ENCODE measurements at regions not wholly inside any gene's neighbourhood (a gene's known extent, or its start where the extent isn't known, plus 50 kb on each side); places are given as distances from the start of the nearest gene placed in this dataset.
"Not testable (repeated sequence)": the region's sequence is repeated elsewhere in the genome, so short reads cannot be mapped to it uniquely, and the experiment has no call there.

DNA sequence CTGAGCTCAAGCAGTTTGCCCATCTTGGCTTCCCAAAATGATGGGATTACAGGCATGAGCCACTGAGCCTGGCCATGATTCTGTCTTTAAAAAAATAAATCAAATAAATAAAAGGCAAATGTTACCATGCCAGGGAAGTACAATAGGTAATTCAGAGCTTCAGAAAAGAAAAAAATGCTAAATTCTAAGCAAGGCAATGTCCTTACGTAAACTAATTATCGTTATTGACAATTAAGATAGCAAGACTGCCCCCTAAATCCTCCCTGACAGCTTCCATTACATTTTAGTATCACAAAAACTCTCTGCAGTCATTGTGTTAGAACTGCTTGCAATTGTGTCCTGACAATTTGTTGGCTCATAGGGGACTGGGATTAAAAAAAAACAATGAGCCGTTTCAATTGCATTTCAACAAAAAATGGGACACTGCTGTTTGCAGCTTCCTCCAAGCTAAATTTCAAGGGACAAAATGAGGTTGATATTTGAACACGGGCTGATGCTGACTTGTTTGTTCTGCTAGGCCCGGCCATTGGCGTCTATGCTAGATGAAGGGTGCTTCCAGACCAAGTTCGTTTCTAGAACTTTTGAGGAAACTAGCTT lies 88.9 kb downstream of the MOGAT1 start:
- no peak for DNase-seq

DNA sequence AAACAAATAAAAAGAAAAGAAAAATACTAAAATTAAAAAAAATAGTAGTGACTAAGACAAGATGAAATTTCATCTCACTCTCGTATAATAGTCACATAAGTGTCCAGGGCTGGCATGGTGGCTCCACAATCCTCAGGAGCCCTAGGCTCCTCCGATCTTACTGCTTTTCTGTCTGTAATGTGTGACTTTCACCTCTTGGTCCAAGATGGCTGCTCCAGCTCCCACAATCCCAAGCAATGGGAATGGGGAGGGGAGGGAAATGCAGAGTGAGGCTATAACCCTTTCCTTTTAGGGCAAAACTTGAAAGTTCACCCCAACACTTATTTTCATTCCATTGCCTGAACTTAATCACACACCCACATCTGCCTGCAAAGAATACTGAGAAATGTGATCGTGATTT lies 90.4 kb downstream of the MOGAT1 start:
- DNase-seq = no peak

DNA sequence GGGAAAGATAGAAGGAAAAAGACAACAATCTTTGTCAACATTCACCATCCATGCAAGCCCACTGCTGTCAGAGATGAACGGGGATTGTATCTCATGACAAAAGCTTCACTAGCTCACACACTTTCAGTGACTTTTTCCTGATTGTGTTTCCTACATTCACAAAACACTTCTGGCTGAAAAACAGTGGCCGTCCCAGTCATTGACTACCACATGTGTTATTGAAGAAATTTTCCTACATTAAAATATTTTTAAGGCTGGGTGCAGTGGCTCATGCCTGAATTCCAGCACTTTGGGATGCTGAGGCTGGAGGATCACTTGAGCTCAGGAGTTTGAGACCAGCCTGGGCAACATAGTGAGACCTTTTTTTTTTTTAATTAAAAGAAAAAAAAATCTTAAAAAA lies 90.9 kb downstream of the MOGAT1 start:
- DNase-seq = no peak

- DNase-seq = not testable (repeated sequence)
Measured at GRCh38 chr2:222765883-222766282, 94.4 kb downstream of the MOGAT1 start.

DNA sequence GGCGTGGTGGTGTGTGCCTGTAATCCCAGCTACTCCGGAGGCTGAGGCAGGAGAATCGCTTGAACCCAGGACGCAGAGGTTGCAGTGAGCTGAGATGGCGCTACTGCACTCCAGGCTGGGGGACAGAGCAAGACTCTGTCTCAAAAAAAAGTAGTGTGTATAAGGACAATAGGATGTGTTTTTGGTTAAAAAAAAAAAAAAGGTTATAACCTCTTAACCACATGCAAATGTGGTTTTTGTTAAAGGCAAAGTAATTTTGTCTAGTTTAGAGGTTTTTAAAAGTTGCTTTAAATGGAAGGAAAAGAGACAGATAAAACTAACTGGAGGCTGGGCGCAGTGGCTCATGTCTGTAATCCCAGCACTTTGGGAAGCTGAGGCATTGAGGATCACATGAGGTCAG lies 92.8 kb upstream of the ACSL3 start:
- DNase-seq = not testable (repeated sequence)

DNA sequence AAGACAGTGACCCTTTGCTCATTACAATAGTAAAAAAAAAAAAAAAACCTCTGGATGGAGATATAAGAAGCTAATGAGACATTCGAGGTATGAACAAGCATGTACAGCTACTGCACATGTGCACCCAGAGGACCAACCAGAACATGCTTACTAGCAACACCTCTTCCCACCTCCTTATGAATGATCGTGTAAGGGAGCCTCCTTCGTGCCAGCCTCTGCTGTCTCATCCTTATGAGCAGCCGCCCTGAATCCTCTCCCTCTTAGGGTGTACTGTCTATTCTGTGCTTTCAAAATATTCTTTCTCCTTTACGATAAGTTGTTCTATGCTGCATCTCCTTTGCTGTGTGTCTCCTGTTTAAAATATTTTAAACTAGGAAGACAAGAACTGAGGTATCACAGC lies 91.4 kb upstream of the ACSL3 start:
- no peak for DNase-seq

DNA sequence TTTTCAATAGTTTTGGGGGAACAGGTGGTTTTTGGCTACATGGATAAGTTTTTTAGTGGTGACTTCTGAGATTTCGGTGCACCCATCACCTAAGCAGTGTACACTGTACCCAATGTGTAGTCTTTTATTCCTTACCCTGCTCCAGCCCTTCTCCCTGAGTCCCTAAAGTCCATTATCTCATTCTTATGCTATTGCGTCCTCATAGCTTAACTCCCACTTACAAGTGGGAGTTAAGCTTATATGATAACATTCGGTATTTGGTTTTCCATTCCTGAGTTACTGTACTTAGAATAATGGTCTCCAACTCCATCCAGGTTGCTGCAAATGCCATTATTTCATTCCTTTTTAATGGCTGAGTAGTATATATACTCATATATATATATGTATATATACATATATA lies 90.9 kb upstream of the ACSL3 start:
- no peak for DNase-seq

- no peak for DNase-seq
Measured at GRCh38 chr2:222771832-222772231, 89.0 kb upstream of the ACSL3 start.

- DNase-seq = no peak
Measured at GRCh38 chr2:222774941-222775340, 85.9 kb upstream of the ACSL3 start.

GRCh38 chr2:222776792-222777191 lies 84.0 kb upstream of the ACSL3 start:
- no peak for DNase-seq

DNA sequence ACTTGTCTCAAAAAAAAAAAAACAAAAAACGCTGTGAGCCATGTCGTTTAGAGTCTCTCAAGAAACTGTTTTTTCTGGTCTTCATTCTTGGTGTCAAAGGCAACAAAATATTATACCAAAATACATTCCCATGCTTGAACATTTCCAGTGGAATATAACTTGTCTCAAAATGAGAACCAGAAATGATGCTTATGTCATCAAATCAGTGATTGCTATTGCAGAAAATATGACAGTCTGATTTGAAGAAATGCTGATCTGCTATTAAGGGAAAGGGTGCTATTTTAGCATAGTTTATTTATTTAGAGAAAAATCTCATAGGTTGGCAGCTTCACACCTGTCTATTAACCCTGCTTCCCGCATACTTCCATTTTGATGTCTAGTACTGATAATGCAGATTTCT lies 82.4 kb upstream of the ACSL3 start:
- no peak for DNase-seq

- no peak for DNase-seq
Measured at GRCh38 chr2:222779145-222779832, 81.5 kb upstream of the ACSL3 start.

DNA sequence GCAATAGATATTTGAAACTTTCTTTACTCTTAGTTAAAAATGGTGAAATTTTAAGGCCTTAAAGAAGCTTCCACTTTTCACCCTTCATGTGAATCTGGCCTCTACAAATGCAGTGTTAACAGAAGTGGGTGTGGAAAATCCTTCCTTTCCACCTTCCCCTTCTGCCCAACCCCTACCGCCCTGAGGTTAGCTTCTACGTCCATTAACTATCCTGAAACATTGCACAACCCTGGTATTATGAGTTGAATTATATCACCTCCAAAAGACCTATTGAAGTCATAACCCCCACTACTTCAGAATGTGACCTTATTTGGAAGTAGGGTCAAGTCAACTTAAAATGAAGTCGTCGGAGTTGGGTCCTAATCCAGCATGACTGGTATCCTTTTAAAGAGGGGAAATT lies 80.8 kb upstream of the ACSL3 start:
- DNase-seq = no peak

GRCh38 chr2:222782201-222782730 lies 78.6 kb upstream of the ACSL3 start:
- no peak for DNase-seq

DNA sequence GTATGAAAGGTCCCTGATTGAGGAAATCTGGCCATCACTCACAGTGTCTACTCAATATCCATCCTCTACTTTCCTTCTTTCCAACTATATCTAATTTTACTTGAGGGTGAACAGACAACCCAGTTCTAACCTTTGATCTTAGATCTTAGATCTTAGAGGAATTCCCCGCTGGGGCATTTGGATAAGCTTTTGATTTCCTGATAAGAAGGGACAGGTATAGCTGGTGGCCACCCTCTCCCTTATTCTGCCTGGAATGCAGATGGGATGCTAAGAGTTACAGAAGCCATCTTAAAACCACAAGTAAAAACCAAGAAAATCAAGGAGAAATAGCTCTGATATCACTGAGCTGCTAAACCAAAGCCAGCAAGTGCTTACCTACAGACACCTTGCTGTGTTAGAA lies 77.2 kb upstream of the ACSL3 start:
- DNase-seq = no peak

- no peak for DNase-seq
Measured at GRCh38 chr2:222790932-222791331, 69.9 kb upstream of the ACSL3 start.

DNA sequence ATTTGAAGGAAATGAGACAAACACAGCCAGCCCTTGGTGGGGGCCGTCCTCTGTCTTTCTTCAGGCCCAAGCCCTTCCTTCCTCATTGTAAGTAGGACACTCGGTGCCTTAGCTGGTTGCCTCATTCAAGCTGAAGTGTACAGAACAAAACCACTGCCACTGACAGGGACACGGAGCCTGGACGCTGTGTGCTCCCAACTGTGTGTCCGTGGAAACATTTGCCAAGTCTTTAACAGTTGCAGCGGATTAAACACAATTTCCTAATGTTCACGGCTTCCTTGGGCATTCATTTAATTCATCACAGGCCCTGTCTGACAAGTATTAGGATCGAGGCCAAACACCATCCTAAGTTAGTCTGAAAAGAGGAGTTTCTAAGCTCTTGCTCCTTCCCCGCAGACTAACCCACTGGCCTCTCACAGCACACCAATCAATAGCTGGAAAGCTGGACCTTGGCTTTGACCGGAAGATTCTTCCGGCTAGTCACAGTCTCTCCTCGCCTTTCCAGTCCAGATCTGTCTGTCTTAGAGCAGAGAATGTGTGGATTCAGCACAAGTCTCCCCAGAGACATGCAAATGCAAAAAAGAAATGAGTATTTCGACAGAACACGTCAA lies 68.7 kb upstream of the ACSL3 start:
- DNase-seq = peak; percentile 42

- no peak for DNase-seq
Measured at GRCh38 chr2:222794585-222795449, 66.0 kb upstream of the ACSL3 start.

DNA sequence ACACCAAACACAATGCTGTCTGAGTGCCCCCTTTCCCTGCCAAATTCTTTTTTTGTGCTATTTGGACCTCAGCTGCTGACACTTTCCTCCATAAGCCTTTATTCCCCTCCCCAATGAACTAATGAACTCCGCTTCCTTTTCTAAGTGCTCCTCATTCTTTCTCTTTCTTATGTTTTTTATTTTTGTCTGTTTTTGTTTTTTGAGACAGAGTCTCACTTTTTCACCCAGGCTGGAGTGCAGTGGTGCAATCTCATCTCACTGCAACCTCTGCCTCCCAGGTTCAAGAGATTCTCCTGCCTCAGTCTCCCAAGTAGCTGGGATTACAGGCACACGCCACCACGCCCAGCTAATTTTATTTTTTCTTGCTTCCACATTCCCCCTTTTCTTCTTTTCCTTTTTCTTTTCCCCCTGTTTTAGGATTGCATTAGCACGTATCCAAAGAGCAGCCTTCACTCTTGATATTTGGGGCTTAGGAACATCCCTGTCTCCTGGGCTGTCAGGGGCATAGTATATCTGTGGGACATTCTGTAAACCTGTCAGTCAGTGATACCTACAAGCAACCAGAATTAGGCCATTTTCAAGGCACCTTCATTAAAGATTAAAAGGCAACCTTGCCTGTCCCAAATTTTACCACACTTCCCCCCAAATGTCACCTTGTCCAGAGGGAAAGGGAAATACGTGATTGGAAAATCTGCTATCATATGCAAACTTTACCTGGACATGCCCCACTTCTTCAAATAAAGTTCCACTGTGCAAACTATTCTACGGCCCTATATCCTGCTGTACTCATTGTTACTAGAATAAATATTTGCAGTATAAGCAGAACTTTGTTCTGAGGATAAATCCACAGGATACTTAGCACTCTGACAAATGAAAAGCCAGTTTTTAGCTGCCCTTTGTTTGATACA lies 65.1 kb upstream of the ACSL3 start:
- DNase-seq = no peak

GRCh38 chr2:222796413-222797103 lies 64.3 kb upstream of the ACSL3 start:
- no peak for DNase-seq

GRCh38 chr2:222797261-222797660 lies 63.6 kb upstream of the ACSL3 start:
- DNase-seq = no peak

- DNase-seq = no peak
Measured at GRCh38 chr2:222797871-222798270, 63.0 kb upstream of the ACSL3 start.
